HG02884 (cell line): ENCODE measurements at regions not wholly inside any gene's neighbourhood (a gene's known extent, or its start where the extent isn't known, plus 50 kb on each side); places are given as distances from the start of the nearest gene placed in this dataset.

ENCODE experiments used
- ATAC-seq: cut with Tn5 transposase; IDR thresholded peaks from one replicate; pipeline ENCODE4 v1.9.1; 2021; ENCODE audit warnings: mild to moderate bottlenecking, moderate library complexity; ENCODE audit not compliant: unreplicated experiment

- no peak for ATAC-seq
Observed at GRCh38 chr5:107266100-107266499, 404.6 kb downstream of the EFNA5 start.

- ATAC-seq, result no peak
Observed at GRCh38 chr5:107265193-107265592, 405.5 kb downstream of the EFNA5 start.

- ATAC-seq, result peak; percentile 87
Observed at GRCh38 chr5:107263387-107264018, 407.2 kb downstream of the EFNA5 start.

- no peak for ATAC-seq
Observed at GRCh38 chr5:107257885-107258520, 412.7 kb downstream of the EFNA5 start.

- no peak for ATAC-seq
Observed at GRCh38 chr5:107254902-107255234, 415.9 kb downstream of the EFNA5 start.

GRCh38 chr5:107254214-107254901 is 416.4 kb downstream of the EFNA5 start:
- ATAC-seq, result no peak

GRCh38 chr5:107253246-107253645 is 417.5 kb downstream of the EFNA5 start:
- no peak for ATAC-seq

GRCh38 chr5:107251151-107251550 is 419.6 kb downstream of the EFNA5 start:
- no peak for ATAC-seq

- ATAC-seq, result no peak
Observed at GRCh38 chr5:107248066-107248695, 422.6 kb downstream of the EFNA5 start.

- ATAC-seq, result no peak
Observed at GRCh38 chr5:107247427-107247826, 423.3 kb downstream of the EFNA5 start.

- no peak for ATAC-seq
Observed at GRCh38 chr5:107243220-107243579, 427.5 kb downstream of the EFNA5 start.

- ATAC-seq, result no peak
Observed at GRCh38 chr5:107242411-107243219, 428.1 kb downstream of the EFNA5 start.

GRCh38 chr5:107241841-107242240 is 428.9 kb downstream of the EFNA5 start:
- no peak for ATAC-seq

- no peak for ATAC-seq
Observed at GRCh38 chr5:107235167-107235566, 435.6 kb downstream of the EFNA5 start.

- ATAC-seq, result no peak
Observed at GRCh38 chr5:107232788-107233187, 437.9 kb downstream of the EFNA5 start.

- ATAC-seq, result no peak
Observed at GRCh38 chr5:107232293-107232692, 438.4 kb downstream of the EFNA5 start.

GRCh38 chr5:107231191-107231590 is 439.5 kb downstream of the EFNA5 start:
- no peak for ATAC-seq

GRCh38 chr5:107230367-107230766 is 440.4 kb downstream of the EFNA5 start:
- no peak for ATAC-seq

GRCh38 chr5:107228226-107228625 is 442.5 kb downstream of the EFNA5 start:
- no peak for ATAC-seq

GRCh38 chr5:107224272-107224671 is 446.5 kb downstream of the EFNA5 start:
- ATAC-seq, result no peak

GRCh38 chr5:107223066-107223465 is 447.7 kb downstream of the EFNA5 start:
- no peak for ATAC-seq
